HG03280 (cell line): ENCODE measurements at regions not wholly inside any gene's neighbourhood (a gene's known extent, or its start where the extent isn't known, plus 50 kb on each side); places are given as distances from the start of the nearest gene placed in this dataset.
"Not testable (repeated sequence)": the region's sequence is repeated elsewhere in the genome, so short reads cannot be mapped to it uniquely, and the experiment has no call there.

Experiments used
- ATAC-seq: cut with Tn5 transposase; IDR thresholded peaks from one replicate; pipeline ENCODE4 v1.9.1; 2021; ENCODE audit warnings: mild to moderate bottlenecking, moderate library complexity; ENCODE audit not compliant: unreplicated experiment

DNA sequence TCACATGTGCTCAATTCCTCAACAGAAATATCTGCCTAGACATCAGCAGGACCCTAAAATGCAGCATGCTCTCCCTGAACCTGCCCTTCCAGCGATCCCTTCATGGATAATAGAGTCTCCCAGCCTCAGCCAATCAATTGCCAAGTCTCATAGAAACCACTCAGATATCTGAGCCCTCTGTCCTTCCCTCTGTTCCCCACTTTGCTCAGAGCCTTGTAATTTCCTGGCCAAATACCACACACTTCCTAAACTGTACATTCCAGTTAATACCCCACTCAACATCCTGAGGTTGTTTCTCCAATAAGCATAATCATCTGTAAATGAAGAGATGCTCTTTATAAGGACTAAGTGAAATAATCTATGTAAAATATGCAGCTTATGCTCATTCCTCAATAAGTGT, 59.3 kb upstream of the PTGFRN start:
- ATAC-seq = no peak

DNA sequence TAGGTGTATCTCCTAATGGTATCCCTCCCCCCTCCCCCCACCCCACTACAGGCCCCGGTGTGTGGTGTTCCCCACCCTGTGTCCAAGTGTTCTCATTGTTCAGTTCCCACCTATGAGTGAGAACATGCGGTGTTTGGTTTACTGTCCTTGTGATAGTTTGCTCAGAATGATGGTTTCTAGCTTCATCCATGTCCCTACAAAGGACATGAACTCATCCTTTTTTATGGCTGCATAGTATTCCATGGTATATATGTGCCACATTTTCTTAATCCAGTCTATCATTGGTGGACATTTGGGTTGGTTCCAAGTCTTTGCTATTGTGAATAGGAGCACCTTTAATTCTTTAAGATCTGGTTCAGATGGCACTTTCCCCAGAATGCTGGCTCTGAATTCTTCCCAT, 58.5 kb upstream of the PTGFRN start:
- ATAC-seq = not testable (repeated sequence)

DNA sequence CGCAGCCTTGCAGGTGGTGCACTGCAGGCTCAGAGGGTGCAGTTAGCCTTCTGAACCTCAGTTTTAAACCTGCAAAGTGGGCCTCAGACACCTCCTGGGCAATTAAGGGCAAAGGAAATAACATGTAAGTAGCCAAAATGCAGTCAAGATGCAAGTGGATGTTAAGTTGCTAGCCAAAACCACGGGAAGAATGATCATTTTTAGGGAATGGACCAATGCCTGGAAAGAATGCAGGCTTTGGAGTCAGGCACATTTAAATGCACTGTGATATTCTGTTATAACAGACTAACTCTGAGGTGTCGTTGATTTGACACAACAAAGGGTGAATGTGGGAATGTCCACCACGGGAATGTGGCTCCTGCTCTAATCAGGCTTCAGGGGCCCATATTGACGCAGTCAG, 57.9 kb upstream of the PTGFRN start:
- no peak for ATAC-seq

DNA sequence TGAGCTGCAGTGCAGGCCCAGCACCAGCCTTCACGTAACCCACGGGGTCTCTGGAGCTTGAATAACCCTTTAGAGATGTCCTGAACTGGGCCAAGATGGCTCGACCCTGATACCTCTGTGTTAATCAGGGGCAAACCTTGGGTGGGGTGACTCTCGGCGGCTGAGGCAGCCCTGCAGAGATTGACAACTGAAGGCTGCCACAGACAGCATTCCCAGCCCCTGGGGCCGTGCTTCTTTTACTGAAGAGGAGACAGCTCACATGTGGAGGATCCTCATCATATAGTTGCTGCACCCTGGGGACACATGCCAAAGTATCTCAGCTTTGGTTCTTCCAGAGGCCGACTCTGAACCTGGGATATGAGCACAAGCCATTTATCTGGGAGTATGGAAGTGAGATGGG, 57.3 kb upstream of the PTGFRN start:
- ATAC-seq = no peak

DNA sequence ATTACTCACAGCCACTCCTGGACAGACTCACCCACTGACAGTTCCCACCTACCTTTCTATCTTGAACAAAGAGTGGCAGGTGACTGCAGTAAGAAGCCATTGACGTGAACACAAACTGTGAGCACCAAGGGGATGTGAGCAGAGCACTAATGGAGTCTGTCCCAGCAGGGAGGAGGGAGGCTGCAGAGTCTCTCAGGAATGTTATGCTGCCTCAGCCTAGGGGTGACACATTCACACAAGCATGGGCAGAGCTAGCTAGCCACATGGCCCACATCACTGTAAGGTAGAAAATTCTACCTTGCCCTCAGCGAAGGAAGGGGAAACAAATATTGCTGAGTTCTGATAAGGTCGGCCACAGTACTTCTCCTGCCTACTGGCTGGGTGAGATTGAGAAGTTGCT, 56.8 kb upstream of the PTGFRN start:
- no peak for ATAC-seq

DNA sequence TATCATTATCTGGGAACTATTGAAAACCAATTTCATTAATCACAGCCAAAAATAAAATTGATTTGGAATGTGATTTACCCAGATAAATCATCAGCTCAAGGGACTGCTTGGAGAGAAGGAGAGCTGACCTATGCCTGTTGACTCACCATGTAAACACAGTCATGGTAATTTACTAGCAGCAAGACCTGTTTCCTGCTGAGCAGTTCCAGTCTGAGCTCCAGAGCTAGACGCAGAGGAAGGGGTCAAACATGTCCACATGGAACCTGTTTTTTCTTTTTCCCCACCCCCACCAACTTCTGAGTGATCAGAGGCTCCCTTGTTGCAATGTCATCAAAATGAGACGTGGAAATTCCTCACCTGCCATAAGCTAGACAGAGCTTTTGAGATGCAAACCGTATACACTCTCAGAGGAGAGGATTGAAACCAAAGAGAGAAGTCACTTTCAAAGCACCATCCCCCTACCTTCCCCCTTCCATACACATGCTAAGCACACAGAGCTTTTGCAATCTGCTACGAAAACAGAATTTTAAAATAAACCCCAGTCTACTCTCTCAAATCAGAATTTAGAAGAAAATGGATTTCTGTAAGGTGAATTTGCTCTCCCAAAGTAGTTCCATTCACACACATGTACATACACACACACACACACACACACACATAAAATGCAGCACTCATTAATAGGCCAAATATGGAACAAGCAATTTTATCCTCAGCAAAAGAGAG, 55.9 kb upstream of the PTGFRN start:
- no peak for ATAC-seq

DNA sequence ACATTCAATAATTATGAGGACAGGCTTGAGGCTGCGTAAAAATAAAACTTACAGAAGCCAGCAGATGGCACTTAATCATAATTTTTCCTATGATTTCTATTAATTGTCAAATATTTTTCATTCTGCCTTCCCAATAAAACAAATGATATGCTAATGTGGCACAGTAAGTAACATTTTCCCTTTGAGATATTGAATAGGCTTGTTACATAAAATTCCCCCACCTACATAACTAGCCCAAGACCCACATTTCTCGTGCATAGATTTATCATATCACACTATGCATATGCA, 55.4 kb upstream of the PTGFRN start:
- no peak for ATAC-seq

DNA sequence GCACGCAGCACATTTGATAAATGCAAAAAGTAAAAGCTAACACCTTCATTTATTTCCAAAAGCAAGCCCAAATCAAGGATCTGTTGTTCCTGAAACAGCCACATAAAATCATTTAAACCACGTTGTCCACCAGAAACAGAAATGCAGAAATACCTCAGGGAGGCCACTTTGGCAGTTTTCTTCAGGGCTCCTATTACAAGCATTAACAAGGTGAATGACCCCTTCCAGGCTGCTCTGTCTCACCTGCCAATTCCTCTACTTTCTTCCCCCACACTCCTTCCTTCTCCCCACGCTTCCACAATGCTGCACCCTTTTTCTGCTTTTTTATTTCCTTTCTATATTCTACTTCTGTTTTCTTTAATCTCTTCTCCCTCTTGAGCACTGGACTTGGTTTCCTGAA, 55.0 kb upstream of the PTGFRN start:
- no peak for ATAC-seq

DNA sequence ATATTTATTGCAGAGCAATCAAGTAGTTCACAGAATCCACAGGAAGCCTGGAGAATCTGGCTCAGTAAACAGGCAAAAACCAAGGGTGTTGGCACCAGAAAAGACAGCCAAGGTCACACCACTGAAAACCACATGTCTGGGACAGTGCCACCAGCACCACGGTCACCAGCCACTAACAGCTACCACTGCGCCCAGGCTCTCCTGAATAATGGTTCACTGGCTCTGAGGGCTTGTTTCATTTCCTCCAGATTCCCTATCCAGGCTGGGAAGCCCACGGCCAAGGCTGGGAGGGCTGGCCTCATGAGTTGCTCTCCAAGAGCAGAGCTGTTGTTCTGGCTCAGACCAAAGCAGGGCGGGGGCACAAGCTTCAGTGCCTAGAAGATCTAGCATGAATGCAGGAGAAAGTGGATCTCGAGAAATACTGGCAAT, 54.5 kb upstream of the PTGFRN start:
- ATAC-seq = no peak

DNA sequence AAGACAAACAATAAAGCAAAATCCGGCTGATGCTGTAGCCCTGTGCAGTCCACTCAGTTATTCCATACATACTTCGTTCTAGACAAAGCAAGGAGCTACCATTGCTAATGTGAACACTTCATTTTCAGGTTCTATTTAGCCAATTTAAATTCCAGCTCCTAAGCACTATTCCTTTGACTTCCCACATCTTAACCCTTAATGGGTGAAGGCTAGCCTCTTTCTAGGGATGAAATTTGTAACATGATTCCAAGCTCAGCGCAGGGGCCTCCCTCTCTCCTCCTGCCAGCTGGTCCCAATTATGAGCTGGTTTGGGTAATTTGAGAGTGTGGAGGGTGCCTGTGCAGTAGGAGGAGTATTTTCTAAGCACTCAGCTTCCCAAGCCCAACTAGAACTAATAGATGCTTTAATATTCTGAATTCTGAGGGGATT, 53.9 kb upstream of the PTGFRN start:
- ATAC-seq = no peak

DNA sequence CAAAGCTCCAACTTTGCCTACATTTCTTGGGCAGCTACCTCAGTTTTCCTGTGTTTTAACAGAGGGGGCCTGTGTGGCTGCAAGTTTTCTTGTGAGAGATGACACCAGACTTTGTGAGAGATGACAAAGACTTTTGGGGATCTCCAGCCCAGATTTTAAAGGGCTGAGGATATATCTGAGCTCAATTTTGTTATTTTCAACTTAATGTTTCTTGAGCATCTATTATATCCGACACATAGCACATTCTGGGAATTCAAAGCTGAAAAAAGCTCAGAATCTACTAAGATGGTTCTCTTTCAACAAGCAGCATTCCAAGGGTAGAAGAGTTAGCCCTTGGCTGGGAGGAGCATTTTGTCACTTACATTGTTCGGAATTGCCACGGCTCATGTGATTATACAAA, 53.4 kb upstream of the PTGFRN start:
- no peak for ATAC-seq

DNA sequence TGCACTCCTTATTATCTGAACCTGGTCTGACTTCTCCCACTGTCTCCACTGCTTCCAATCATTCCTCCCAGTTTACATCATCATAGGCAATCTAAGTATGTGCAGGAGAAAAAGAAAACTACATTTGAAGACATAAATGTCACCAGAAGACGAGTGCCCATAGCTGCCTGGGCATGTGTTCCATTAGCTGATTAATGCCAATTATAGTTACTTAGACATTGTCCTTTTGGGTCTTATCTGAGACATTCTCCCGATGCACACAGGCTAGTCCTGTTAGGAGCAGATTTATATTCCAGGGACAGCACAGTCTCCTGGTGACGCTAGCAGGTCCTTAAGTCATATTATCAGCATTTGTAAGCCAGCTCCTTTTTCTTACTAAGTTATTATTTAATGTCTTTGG, 52.6 kb upstream of the PTGFRN start:
- no peak for ATAC-seq
